Gastrocnemius medialis (tissue), 4 donors: ENCODE measurements at regions not wholly inside any gene's neighbourhood (a gene's known extent, or its start where the extent isn't known, plus 50 kb on each side); places are given as distances from the start of the nearest gene placed in this dataset.

ENCODE experiments used
- ATAC-seq, 2 donors: fragments of 150-250 bp; one replicate each; pipeline ENCODE4 v1.9.1; 2016
- DNase-seq, 2 donors: peaks; one replicate each; pipeline ENCODE4 v3.0.0-alpha.2; 2019
- H3K27ac ChIP-seq, 4 donors: fragments of 200-600 bp; sonication (generic); 1 replicate in 1 of 4; 2 replicates in 3 of 4; pipeline ENCODE4 v1.5.1; 2016 to 2018; ENCODE audit warnings: mild to moderate bottlenecking in 2 of 4, moderate library complexity in 1 of 4
- H3K27me3 ChIP-seq, 3 donors: fragments of 200-600 bp; sonication (generic) in 2 of 3; 1 replicate in 1 of 3; 2 replicates in 2 of 3; pipeline versions ENCODE4 v1.5.1 to v1.6.0; 2016 to 2019; ENCODE audit warnings: mild to moderate bottlenecking in 1 of 3, moderate library complexity in 1 of 3
- H3K36me3 ChIP-seq, 2 donors: fragments of 200-600 bp; sonication (generic) in 1 of 2; one replicate each; pipeline ENCODE4 v1.5.1; 2017 to 2018
- H3K4me1 ChIP-seq, 2 donors: fragments of 200-600 bp; sonication (generic) in 1 of 2; one replicate each; pipeline ENCODE4 v1.5.1; 2016 to 2017; ENCODE audit warnings: mild to moderate bottlenecking in 2 of 2
- H3K4me3 ChIP-seq, 4 donors: fragments of 200-600 bp; sonication (generic) in 3 of 4; 1 replicate in 1 of 4; 2 replicates in 3 of 4; pipeline ENCODE4 v1.5.1; 2016 to 2019; ENCODE audit warnings: mild to moderate bottlenecking in 2 of 4
- H3K9me3 ChIP-seq, 3 donors: fragments of 200-600 bp; sonication (generic) in 2 of 3; 1 replicate in 1 of 3; 2 replicates in 2 of 3; pipeline ENCODE4 v1.5.1; 2016 to 2019
- POLR2A ChIP-seq, 2 donors: fragments of 450-650 bp; IDR thresholded peaks; one replicate each; pipeline ENCODE4 v1.6.1; 2017; ENCODE audit warnings: antibody characterized with exemption in 2 of 2, mild to moderate bottlenecking in 2 of 2, moderate library complexity in 2 of 2
- in situ Hi-C, 4 donors: fragments of 200-750 bp; cut with MboI; loops; one replicate each; pipeline versions ENCODE4 v1.15.0 to v1.8.0; 2017; ENCODE audit warnings: low sequenced_read_pairs in 4 of 4
- intact Hi-C: fragments of 100-400 bp; cut with DNase I; formaldehyde crosslinking; loops from one replicate; pipeline ENCODE4 v1.15.1; 2023; ENCODE audit warnings: low total_unique reads
- TF ChIP-seq, protein P1 (sequence below), 5 experiments: fragments of 450-650 bp in 3 of 5; fragments of 200-600 bp in 2 of 5; sonication (generic) in 2 of 5; IDR thresholded peaks in 4 of 5; conservative IDR thresholded peaks in 1 of 5; 1 replicate in 4 of 5; 2 replicates in 1 of 5; pipeline ENCODE4 v1.5.1; 2016 to 2019; ENCODE audit warnings: antibody characterized with exemption in 5 of 5, mild to moderate bottlenecking in 3 of 5, moderate library complexity in 3 of 5

DNA sequence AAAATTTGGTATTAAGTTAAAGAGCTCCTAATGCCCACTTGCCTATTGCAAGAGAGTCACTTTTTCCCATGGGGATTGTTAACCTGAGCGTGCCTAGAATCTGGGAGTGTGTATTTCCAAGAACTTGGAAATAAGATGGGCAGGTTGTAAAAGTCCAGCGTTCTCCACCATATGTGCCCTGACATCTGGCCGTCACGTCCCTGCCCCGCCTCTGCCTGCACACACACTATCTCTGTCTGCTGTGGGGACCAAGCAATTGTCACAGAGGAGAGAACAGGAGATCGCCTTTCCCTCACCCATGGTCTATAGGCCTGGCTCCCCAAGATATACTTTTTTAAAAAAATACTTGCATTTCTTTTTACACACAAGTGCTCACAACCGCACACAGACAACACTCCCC is 396.5 kb upstream of the PFKP start:
- H3K27ac ChIP-seq: no peak overlapping the region
- H3K36me3 ChIP-seq: no peaks in the 10 kb centered on the region
- DNase-seq (no peak), ATAC-seq (no peak)
- in situ Hi-C loops: no loop called here
- H3K4me3 ChIP-seq: no peak overlapping the region
- H3K27me3 ChIP-seq: no peaks in the 10 kb centered on the region
- intact Hi-C loops: no loop called here
- H3K9me3 ChIP-seq: no peaks in the 10 kb centered on the region
- no peaks in the 10 kb centered on the region for H3K4me1 ChIP-seq
- TF ChIP-seq, protein P1, sequence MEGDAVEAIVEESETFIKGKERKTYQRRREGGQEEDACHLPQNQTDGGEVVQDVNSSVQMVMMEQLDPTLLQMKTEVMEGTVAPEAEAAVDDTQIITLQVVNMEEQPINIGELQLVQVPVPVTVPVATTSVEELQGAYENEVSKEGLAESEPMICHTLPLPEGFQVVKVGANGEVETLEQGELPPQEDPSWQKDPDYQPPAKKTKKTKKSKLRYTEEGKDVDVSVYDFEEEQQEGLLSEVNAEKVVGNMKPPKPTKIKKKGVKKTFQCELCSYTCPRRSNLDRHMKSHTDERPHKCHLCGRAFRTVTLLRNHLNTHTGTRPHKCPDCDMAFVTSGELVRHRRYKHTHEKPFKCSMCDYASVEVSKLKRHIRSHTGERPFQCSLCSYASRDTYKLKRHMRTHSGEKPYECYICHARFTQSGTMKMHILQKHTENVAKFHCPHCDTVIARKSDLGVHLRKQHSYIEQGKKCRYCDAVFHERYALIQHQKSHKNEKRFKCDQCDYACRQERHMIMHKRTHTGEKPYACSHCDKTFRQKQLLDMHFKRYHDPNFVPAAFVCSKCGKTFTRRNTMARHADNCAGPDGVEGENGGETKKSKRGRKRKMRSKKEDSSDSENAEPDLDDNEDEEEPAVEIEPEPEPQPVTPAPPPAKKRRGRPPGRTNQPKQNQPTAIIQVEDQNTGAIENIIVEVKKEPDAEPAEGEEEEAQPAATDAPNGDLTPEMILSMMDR (IDR thresholded peaks at IDR 0.05 in 4 of 5, conservative IDR thresholded peaks at IDR 0.05 in 1 of 5): no peak
- no peak for TF ChIP-seq POLR2A (IDR thresholded peaks at IDR 0.05)

DNA sequence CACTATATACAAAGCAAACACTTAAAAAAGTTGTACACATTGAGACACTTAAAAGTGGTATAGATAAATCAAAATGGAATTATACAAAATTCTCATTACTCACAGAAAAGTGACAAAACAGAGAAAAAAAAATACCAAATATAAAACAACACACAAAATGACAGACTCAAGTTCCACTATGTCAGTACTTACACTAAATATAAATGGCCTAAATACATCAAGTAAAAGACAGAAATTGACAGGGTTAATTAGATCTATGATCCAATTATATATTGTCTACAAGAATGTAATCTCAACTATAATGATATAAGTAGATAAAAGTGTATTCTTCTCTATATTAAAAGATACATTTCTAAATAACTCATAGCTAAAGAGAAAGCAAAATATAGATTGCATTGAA is 401.6 kb upstream of the PFKP start:
- H3K9me3 ChIP-seq: no peaks in the 10 kb centered on the region
- TF ChIP-seq, protein P1 (IDR thresholded peaks at IDR 0.05 in 4 of 5, conservative IDR thresholded peaks at IDR 0.05 in 1 of 5): no peak
- no peak for TF ChIP-seq POLR2A (IDR thresholded peaks at IDR 0.05)
- H3K36me3 ChIP-seq: no peaks in the 10 kb centered on the region
- in situ Hi-C loops: no loop called here
- H3K27me3 ChIP-seq: no peaks in the 10 kb centered on the region
- no peaks in the 10 kb centered on the region for H3K4me1 ChIP-seq
- intact Hi-C loops: no loop called here
- ATAC-seq: no peak
- DNase-seq: no peak
- no peak overlapping the region for H3K27ac ChIP-seq
- H3K4me3 ChIP-seq: no peak overlapping the region

DNA sequence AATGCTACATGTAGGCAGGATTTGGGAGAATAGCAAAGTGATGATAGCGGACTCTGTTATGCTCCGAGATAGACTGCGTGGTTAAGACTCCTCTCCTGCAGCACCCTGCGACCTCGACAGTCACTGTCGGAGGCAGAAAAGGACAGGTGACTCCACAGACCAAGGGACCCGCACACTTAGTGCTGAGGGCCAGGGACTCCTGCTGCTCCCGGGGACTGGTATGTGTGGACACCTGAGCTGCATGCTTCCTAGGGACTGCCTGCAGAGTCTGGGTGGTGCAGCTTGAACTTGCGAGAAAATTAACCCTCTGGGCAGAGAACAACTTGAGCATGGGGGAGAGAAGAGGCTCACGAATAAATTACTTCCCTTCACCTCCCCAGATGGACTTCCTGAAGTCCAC is 407.1 kb upstream of the PFKP start:
- intact Hi-C loops (no loop called here), in situ Hi-C loops (no loop called here)
- H3K4me3 ChIP-seq: no peak overlapping the region
- no peaks in the 10 kb centered on the region for H3K4me1 ChIP-seq
- H3K9me3 ChIP-seq: no peaks in the 10 kb centered on the region
- no peaks in the 10 kb centered on the region for H3K36me3 ChIP-seq
- ATAC-seq: no peak
- TF ChIP-seq, protein P1 (IDR thresholded peaks at IDR 0.05 in 4 of 5, conservative IDR thresholded peaks at IDR 0.05 in 1 of 5): no peak
- no peak for TF ChIP-seq POLR2A (IDR thresholded peaks at IDR 0.05)
- H3K27me3 ChIP-seq: no peaks in the 10 kb centered on the region
- DNase-seq: no peak
- H3K27ac ChIP-seq: no peak overlapping the region

DNA sequence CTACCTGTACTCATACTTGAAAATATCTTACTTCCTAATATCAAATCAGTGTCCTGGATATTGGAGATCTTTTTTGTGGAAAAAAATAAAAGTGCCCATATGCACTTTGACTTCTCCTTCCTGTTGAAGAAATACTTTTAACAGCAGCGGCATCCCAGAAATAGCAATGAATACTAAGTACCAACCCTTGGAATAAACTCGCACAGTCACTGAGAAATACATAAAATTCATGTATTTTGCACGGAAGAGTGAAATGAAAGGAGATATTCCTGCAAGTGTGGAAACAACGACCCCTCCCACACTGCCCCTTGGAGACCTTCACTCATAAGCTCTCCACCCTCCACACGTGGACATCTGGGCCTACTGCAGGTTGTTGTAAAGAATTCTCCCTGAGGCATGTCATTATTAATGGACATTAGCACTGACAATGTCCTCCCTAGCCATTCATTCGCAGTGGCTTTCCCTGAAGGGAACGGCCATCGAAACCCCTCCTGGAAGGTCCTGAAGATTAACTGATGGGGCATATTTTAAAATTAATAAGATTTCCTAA is 407.6 kb upstream of the PFKP start:
- no peak for ATAC-seq
- H3K4me3 ChIP-seq: no peak overlapping the region
- no peak for DNase-seq
- no peaks in the 10 kb centered on the region for H3K27me3 ChIP-seq
- intact Hi-C loops (no loop called here), in situ Hi-C loops (no loop called here)
- TF ChIP-seq, protein P1 (IDR thresholded peaks at IDR 0.05 in 4 of 5, conservative IDR thresholded peaks at IDR 0.05 in 1 of 5): no peak
- TF ChIP-seq POLR2A (IDR thresholded peaks at IDR 0.05): no peak
- no peaks in the 10 kb centered on the region for H3K9me3 ChIP-seq
- H3K4me1 ChIP-seq: no peaks in the 10 kb centered on the region
- H3K36me3 ChIP-seq: no peaks in the 10 kb centered on the region
- no peak overlapping the region for H3K27ac ChIP-seq

DNA sequence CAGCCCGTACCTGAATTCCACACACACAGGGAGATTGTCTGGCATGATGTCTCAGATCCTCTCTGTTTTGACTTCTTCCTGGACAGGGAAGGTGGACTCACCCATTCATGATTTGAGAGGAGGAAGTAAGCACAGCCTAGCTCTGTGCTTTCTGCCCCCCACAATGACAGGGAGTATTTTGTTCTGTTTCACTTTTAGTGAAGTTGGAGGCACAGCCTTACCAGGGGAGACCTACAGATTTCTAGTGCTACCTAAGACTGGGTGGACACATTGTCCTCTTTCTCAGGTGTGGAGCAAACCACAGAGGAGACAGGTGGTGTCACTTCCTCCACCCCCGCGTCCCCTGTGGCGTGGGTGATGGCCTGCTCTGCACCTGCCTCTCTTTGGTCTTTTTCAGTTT is 408.6 kb upstream of the PFKP start:
- Histone ChIP-seq H3K4me3 (no peak overlapping the region), H3K4me1 (no peaks in the 10 kb centered on the region), H3K27ac (no peak overlapping the region), H3K9me3 (no peaks in the 10 kb centered on the region), H3K36me3 (no peaks in the 10 kb centered on the region), H3K27me3 (no peaks in the 10 kb centered on the region)
- ATAC-seq (no peak), DNase-seq (no peak)
- TF ChIP-seq, protein P1 (IDR thresholded peaks at IDR 0.05 in 4 of 5, conservative IDR thresholded peaks at IDR 0.05 in 1 of 5): no peak
- no peak for TF ChIP-seq POLR2A (IDR thresholded peaks at IDR 0.05)
- intact Hi-C loops: no loop called here
- in situ Hi-C loops: no loop called here
